Adrenal gland (tissue), 9 donors: ENCODE measurements at regions not wholly inside any gene's neighbourhood (a gene's known extent, or its start where the extent isn't known, plus 50 kb on each side); places are given as distances from the start of the nearest gene placed in this dataset.

Experiments used
- DNase-seq, 7 donors: peaks; one replicate each; pipeline ENCODE4 v3.0.0-alpha.2; 2019 to 2020
- H3K27ac ChIP-seq, 5 donors: fragments of 200-600 bp; sonication (generic) in 4 of 5; 1 replicate in 3 of 5; 2 replicates in 2 of 5; pipeline versions ENCODE4 v1.5.1 to v1.8.0; 2016 to 2020; ENCODE audit warnings: mild to moderate bottlenecking in 1 of 5
- H3K27me3 ChIP-seq: fragments of 200-600 bp; 2 replicates; pipeline ENCODE4 v1.8.0; 2021
- H3K36me3 ChIP-seq, 2 donors: fragments of 200-600 bp; replicated peaks in 1 of 2; 1 replicate in 1 of 2; 2 replicates in 1 of 2; pipeline versions ENCODE4 v1.5.1 to v1.8.0; 2018 to 2022
- H3K4me1 ChIP-seq, 2 donors: fragments of 200-600 bp; replicated peaks in 1 of 2; 1 replicate in 1 of 2; 2 replicates in 1 of 2; pipeline versions ENCODE4 v1.5.1 to v1.8.0; 2018 to 2021
- H3K4me3 ChIP-seq, 4 donors: fragments of 200-600 bp; sonication (generic) in 3 of 4; one replicate each; pipeline ENCODE4 v1.5.1; 2016 to 2018
- H3K9me3 ChIP-seq, 3 donors: fragments of 200-600 bp; sonication (generic) in 1 of 3; replicated peaks in 1 of 3; 1 replicate in 2 of 3; 2 replicates in 1 of 3; pipeline versions ENCODE4 v1.5.1 to v1.8.0; 2016 to 2021
- POLR2A ChIP-seq, 2 donors: fragments of 450-650 bp; IDR thresholded peaks; one replicate each; pipeline ENCODE4 v1.6.1; 2017; ENCODE audit warnings: antibody characterized with exemption in 2 of 2, mild to moderate bottlenecking in 2 of 2, moderate library complexity in 1 of 2
- WGBS, 4 donors: extraction: QIAGEN DNeasy Blood & Tissue Kit in 2 of 4; methylation state at CpG; one replicate each; pipeline versions ENCODE4 v1.1.5 to v1.1.7; 2013 to 2017; 5-methylcytosine and 5-hydroxymethylcytosine counted together
- intact Hi-C, 2 donors: fragments of 100-400 bp; cut with DNase I; formaldehyde crosslinking; loops; one replicate each; pipeline versions ENCODE4 v1.14.1 to v1.15.0; 2022 to 2023
- TF ChIP-seq, protein P1 (sequence below), 6 experiments: fragments of 450-650 bp in 4 of 6; fragments of 200-600 bp in 2 of 6; sonication (generic) in 1 of 6; IDR thresholded peaks; 1 replicate in 5 of 6; 2 replicates in 1 of 6; pipeline versions ENCODE4 v1.5.1 to v1.8.0; 2016 to 2021; ENCODE audit warnings: antibody characterized with exemption in 6 of 6, mild to moderate bottlenecking in 2 of 6, moderate library complexity in 1 of 6
- donor health status: healthy with polysubstance abuse.
- donor health status: Bipolar disorder and iron deficiency.
- donor health status: DM: yes; HTN: yes; CAD: no.
- donor health status: DM: no; HTN: no; CAD: no.
- donor health status: DM: no; HTN: no; CAD: no.

DNA sequence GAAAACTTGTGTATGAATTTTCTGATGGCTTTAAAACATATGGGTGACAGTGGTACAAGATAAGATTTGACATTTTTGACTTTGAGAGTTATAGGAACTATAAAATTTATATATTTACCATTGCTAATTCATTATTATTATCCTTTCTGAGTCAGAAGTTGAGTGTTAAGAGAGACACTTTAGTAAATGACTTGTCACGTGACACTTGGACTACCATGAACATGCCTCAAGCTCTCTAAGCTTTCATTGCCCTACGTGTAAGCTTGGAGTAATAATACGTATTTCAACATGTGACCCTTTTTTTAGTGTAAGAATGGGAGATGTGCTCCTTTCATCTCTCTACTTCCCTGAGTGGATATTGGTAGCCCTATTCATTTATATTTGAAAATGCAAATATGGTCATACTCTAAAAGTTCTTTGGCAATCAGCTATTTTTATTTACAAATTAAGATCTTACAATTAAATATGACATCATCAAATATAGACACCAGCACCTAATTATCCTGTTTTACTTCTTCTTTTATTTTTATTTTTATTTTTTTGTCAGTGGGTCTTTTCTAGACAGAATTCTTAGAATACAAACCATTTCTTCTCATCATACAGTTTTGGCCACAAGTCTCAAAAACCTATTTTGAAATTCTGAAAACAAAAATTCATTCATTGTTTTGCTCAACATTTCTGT is 837.0 kb downstream of the PDHA2 start:
- Histone ChIP-seq H3K4me1 (no peaks in the 10 kb centered on the region), H3K27ac (no peak overlapping the region), H3K4me3 (no peak overlapping the region), H3K9me3 (no peaks in the 10 kb centered on the region), H3K36me3 (no peaks in the 10 kb centered on the region), H3K27me3 (no peaks in the 10 kb centered on the region)
- no peak for DNase-seq
- intact Hi-C loops = no loop called here
- WGBS, 4 donors = 73 to 81% (median 79%) methylated on average over 3 of the region's 3 CpGs
- TF ChIP-seq, protein P1, sequence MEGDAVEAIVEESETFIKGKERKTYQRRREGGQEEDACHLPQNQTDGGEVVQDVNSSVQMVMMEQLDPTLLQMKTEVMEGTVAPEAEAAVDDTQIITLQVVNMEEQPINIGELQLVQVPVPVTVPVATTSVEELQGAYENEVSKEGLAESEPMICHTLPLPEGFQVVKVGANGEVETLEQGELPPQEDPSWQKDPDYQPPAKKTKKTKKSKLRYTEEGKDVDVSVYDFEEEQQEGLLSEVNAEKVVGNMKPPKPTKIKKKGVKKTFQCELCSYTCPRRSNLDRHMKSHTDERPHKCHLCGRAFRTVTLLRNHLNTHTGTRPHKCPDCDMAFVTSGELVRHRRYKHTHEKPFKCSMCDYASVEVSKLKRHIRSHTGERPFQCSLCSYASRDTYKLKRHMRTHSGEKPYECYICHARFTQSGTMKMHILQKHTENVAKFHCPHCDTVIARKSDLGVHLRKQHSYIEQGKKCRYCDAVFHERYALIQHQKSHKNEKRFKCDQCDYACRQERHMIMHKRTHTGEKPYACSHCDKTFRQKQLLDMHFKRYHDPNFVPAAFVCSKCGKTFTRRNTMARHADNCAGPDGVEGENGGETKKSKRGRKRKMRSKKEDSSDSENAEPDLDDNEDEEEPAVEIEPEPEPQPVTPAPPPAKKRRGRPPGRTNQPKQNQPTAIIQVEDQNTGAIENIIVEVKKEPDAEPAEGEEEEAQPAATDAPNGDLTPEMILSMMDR (IDR thresholded peaks at IDR 0.05) = no peak
- TF ChIP-seq POLR2A (IDR thresholded peaks at IDR 0.05) = no peak

DNA sequence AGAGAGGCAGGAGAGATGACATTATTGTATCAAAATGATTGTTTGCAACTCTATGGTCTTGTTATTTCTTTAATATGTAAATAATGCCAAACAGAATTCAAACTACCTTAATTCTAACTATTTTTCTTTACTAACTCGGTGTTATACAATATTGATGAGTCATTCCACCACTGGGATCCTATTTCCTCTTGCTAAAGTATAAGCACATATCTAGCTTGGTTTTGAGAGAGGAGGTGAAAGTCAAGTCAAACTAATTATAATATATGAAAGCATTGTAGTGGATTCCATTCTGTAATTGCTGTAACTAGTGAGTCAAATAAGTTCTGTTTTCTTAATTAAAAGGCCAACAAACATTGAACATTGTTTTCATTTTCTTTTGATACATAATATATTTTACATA is 837.6 kb downstream of the PDHA2 start:
- no peak for DNase-seq
- no peaks in the 10 kb centered on the region for H3K36me3 ChIP-seq
- H3K27ac ChIP-seq = no peak overlapping the region
- H3K27me3 ChIP-seq = no peaks in the 10 kb centered on the region
- TF ChIP-seq, protein P1 (IDR thresholded peaks at IDR 0.05) = no peak
- TF ChIP-seq POLR2A (IDR thresholded peaks at IDR 0.05) = no peak
- 25 to 50% (median 43%) methylated on average over 1 of the region's 1 CpG for WGBS, 4 donors
- no peaks in the 10 kb centered on the region for H3K4me1 ChIP-seq
- no peaks in the 10 kb centered on the region for H3K9me3 ChIP-seq
- intact Hi-C loops = no loop called here
- H3K4me3 ChIP-seq = no peak overlapping the region

DNA sequence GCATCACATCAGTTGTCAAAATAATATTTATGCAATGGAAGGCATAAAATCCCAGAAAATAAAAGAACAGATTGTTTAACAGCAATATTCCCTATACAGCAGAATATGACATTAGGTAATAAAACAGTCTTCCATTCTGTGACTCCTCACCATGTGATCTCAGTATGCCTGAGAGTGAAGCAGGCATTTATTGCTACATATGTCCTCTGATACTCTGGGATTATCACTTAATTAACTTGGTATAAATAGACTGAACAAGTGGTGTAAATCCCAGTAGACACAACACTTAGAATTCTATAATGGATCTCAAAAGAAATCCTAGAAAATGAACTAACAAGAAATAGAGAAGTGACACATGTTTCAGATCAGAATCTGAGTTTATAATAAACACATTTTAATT is 841.3 kb downstream of the PDHA2 start:
- Histone ChIP-seq H3K27ac (no peak overlapping the region), H3K27me3 (no peaks in the 10 kb centered on the region), H3K36me3 (no peaks in the 10 kb centered on the region), H3K4me1 (no peaks in the 10 kb centered on the region), H3K9me3 (no peaks in the 10 kb centered on the region), H3K4me3 (no peak overlapping the region)
- TF ChIP-seq POLR2A (IDR thresholded peaks at IDR 0.05) = no peak
- TF ChIP-seq, protein P1 (IDR thresholded peaks at IDR 0.05) = no peak
- intact Hi-C loops = no loop called here
- no peak for DNase-seq

DNA sequence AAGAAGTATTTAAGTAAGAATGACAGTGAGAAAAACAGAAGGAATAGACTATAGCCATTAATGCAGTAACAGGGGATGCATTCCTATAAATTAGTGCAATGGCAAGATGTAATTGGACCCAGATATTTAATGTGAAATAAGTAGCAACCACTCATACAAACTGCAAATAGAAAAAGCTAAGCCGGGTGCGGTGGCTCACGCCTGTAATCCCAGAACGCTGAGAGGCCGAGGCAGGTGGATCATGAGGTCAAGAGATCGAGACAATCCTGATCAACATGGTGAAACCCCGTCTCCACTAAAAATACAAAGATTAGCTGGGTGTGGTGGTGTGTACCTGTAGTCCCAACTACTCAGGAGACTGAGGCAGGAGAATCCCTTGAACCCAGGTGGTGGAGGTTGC is 845.8 kb downstream of the PDHA2 start:
- 88 to 94% (median 91%) methylated on average over 7 of the region's 7 CpGs for WGBS, 4 donors
- no peaks in the 10 kb centered on the region for H3K9me3 ChIP-seq
- no peak for TF ChIP-seq POLR2A (IDR thresholded peaks at IDR 0.05)
- TF ChIP-seq, protein P1 (IDR thresholded peaks at IDR 0.05) = no peak
- H3K36me3 ChIP-seq = no peaks in the 10 kb centered on the region
- no peaks in the 10 kb centered on the region for H3K4me1 ChIP-seq
- intact Hi-C loops = no loop called here
- no peak overlapping the region for H3K27ac ChIP-seq
- no peak for DNase-seq
- H3K4me3 ChIP-seq = no peak overlapping the region
- H3K27me3 ChIP-seq = no peaks in the 10 kb centered on the region
